HFF-Myc (cell line): ENCODE measurements at regions not wholly inside any gene's neighbourhood (a gene's known extent, or its start where the extent isn't known, plus 50 kb on each side); places are given as distances from the start of the nearest gene placed in this dataset.
"Not testable (repeated sequence)": the region's sequence is repeated elsewhere in the genome, so short reads cannot be mapped to it uniquely, and the experiment has no call there.

Experiments used
- DNase-seq: peaks from one replicate; pipeline ENCODE4 v3.0.0-alpha.2; 2011; ENCODE audit warnings: low read depth; ENCODE audit errors: extremely low read depth
- H3K4me3 ChIP-seq: replicated peaks from 2 replicates; pipeline ENCODE4 v1.5.1; 2011; ENCODE audit warnings: low read depth, mild to moderate bottlenecking, control low read depth, low read length
- CTCF ChIP-seq: IDR thresholded peaks from 2 replicates; pipeline ENCODE4 v1.5.1; 2012; ENCODE audit warnings: mild to moderate bottlenecking, low read depth, low read length, control low read depth; ENCODE audit errors: missing control alignments

- no peak for DNase-seq
- no peak overlapping the region for H3K4me3 ChIP-seq
- TF ChIP-seq CTCF: no peak
These were observed 154.8 kb upstream of the KCNQ5 start for GRCh38 chr6:72466971-72467566.

DNA sequence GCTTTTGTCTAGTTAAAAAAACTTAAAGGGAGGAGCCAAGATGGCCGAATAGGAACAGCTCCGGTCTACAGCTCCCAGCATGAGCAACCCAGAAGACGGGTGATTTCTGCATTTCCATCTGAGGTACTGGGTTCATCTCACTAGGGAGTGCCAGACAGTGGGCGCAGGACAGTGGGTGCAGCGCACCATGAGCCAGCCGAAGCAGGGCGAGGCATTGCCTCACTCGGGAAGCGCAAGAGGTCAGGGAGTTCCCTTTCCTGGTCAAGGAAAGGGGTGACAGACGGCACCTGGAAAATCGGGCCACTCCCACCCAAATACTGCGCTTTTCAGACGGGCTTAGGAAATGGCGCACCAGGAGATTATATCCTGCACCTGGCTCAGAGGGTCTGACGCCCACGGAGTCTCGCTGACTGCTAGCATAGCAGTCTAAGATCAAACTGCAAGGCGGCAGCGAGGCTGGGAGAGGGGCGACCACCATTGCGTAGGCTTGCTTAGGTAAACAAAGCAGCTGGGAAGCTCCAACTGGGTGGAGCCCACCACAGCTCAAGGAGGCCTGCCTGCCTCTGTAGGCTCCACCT is 152.4 kb upstream of the KCNQ5 start:
- not testable (repeated sequence) for H3K4me3 ChIP-seq, DNase-seq

- no peak for TF ChIP-seq CTCF
- no peak for DNase-seq
These were observed 145.8 kb upstream of the KCNQ5 start for GRCh38 chr6:72476051-72476450.

GRCh38 chr6:72476646-72477045 is 145.2 kb upstream of the KCNQ5 start:
- no peak for TF ChIP-seq CTCF
- no peak for DNase-seq
- H3K4me3 ChIP-seq: no peak overlapping the region

More at GRCh38 chr6:72476051-72476450, 145.8 kb upstream of the KCNQ5 start:
- H3K4me3 ChIP-seq: no peak overlapping the region

- TF ChIP-seq CTCF: no peak
- no peak overlapping the region for H3K4me3 ChIP-seq
- DNase-seq: no peak
These were observed 126.4 kb upstream of the KCNQ5 start for GRCh38 chr6:72495441-72495840.

- no peak for TF ChIP-seq CTCF
- H3K4me3 ChIP-seq: no peak overlapping the region
- DNase-seq: no peak
These were observed 124.7 kb upstream of the KCNQ5 start for GRCh38 chr6:72497186-72497585.

- no peak overlapping the region for H3K4me3 ChIP-seq
- no peak for DNase-seq
- no peak for TF ChIP-seq CTCF
These were observed 121.2 kb upstream of the KCNQ5 start for GRCh38 chr6:72500669-72501068.
